Astrocyte of the cerebellum (primary cell): ENCODE measurements at regions not wholly inside any gene's neighbourhood (a gene's known extent, or its start where the extent isn't known, plus 50 kb on each side); places are given as distances from the start of the nearest gene placed in this dataset.

Experiments used
- DNase-seq: peaks from one replicate; pipeline ENCODE4 v3.0.0-alpha.2; 2011; ENCODE audit warnings: low read depth
- H3K4me3 ChIP-seq: 2 replicates; pipeline ENCODE4 v1.5.1; 2011; ENCODE audit warnings: mild to moderate bottlenecking, low read depth, low read length, moderate library complexity
- in situ Hi-C: cut with HindIII; loops from 2 replicates; pipeline ENCODE4 v1.10.0; 2017; ENCODE audit warnings: low sequenced_read_pairs
- TF ChIP-seq, protein P1 (sequence below): IDR thresholded peaks from 2 replicates; pipeline ENCODE4 v1.5.1; 2012; ENCODE audit warnings: low read length, low read depth, moderate library complexity, mild to moderate bottlenecking; ENCODE audit errors: missing control alignments

GRCh38 chr15:47432826-47433225 is 284.5 kb upstream of the SEMA6D start:
- no peak overlapping the region for H3K4me3 ChIP-seq
- TF ChIP-seq, protein P1, sequence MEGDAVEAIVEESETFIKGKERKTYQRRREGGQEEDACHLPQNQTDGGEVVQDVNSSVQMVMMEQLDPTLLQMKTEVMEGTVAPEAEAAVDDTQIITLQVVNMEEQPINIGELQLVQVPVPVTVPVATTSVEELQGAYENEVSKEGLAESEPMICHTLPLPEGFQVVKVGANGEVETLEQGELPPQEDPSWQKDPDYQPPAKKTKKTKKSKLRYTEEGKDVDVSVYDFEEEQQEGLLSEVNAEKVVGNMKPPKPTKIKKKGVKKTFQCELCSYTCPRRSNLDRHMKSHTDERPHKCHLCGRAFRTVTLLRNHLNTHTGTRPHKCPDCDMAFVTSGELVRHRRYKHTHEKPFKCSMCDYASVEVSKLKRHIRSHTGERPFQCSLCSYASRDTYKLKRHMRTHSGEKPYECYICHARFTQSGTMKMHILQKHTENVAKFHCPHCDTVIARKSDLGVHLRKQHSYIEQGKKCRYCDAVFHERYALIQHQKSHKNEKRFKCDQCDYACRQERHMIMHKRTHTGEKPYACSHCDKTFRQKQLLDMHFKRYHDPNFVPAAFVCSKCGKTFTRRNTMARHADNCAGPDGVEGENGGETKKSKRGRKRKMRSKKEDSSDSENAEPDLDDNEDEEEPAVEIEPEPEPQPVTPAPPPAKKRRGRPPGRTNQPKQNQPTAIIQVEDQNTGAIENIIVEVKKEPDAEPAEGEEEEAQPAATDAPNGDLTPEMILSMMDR: no peak
- in situ Hi-C loops: no loop called here
- DNase-seq: no peak

- TF ChIP-seq, protein P1: no peak
- DNase-seq: no peak
- in situ Hi-C loops: no loop called here
- no peak overlapping the region for H3K4me3 ChIP-seq
These were observed 282.7 kb upstream of the SEMA6D start for GRCh38 chr15:47434596-47434995.

- TF ChIP-seq, protein P1: no peak
- H3K4me3 ChIP-seq: no peak overlapping the region
- DNase-seq: no peak
- in situ Hi-C loops: no loop called here
These were observed 279.8 kb upstream of the SEMA6D start for GRCh38 chr15:47437491-47437890.

DNA sequence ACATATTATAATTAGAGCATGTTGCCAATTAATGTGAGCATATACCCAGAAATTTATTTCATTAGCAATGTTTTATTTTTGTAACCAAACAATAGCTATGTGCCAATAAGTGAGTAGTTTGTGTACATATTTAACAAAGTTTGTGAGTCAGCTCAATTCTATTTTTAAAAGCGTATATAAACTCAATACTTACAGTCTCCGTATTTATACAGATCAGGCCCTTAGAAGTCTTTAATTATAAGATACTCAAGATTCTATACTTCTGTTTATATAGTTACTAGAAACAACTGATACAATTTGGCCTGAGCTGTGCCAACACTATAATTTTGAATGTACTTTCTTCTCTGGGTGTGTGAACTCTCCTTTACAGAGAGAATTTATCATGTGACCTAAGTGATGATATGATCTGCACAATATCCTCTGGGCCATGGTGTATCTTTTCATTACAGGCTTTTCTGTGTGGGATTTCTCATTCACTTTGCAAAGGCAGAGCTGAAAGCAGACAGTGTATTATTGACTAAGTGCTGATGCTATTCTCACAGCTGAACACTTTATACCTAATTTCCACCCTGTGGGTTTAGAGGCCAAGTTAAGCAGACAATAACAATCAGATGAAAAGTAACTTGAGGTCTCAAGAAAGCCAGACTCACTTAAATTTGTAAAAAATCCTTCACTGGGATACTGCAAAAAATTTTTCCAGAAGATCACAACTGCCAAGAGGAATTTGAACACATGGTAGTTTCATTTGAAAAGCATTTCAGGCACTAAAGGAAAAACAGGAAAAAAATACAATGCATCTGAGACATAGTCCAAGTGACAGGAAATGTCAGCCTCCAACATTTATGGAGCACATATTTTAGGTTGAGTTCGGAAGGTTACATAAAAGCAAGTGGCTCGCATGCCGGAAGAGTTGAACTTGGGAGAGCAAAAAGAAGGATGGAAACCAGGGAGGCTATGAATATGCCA is 277.9 kb upstream of the SEMA6D start:
- TF ChIP-seq, protein P1: no peak
- in situ Hi-C loops: no loop called here
- no peak overlapping the region for H3K4me3 ChIP-seq
- DNase-seq: no peak

- TF ChIP-seq, protein P1: no peak
- H3K4me3 ChIP-seq: no peak overlapping the region
- DNase-seq: no peak
- in situ Hi-C loops: no loop called here
These were observed 274.9 kb upstream of the SEMA6D start for GRCh38 chr15:47442371-47442770.

DNA sequence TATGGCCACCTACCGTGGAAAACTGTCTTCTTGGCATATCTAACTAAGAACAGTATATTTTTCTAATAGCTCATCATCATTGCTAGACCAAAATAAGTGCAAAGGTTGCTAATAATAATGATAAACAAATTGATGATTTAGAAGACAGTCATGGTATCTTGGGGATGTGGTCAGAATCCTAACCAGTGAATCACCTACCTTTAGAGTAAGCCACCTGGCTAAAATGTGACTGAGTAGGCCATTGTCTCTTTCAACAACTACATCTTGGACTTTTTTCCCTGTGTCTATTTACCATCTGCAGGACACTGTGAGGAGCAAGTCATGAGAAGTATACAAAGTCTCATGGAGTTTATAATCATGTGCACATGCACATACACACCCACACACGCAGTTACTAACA is 273.5 kb upstream of the SEMA6D start:
- no peak overlapping the region for H3K4me3 ChIP-seq
- no peak for DNase-seq
- in situ Hi-C loops: no loop called here
- TF ChIP-seq, protein P1: no peak
